ENCODE measurements at regions not wholly inside any gene's neighbourhood (a gene's known extent, or its start where the extent isn't known, plus 50 kb on each side); places are given as distances from the start of the nearest gene placed in this dataset.
"Not testable (repeated sequence)": the region's sequence is repeated elsewhere in the genome, so short reads cannot be mapped to it uniquely, and the experiment has no call there.

DNA sequence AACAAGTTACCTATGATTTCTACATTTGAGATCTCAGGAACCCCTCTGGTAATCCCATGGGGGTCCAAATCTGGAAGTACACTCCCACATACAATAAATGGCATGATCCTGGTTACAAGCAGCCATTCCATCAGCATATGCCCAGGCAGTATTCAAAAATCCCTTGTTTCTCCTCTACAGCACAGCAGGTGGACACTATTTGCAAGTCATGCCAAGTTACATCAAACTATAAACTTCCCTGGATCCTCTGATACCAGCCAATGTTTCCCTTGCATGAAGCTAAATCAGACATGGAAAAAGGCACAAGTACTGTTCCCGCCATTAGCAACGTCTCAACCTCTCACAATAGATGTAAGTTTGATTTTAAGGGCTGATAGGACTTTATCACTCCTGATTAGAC, 134.5 kb upstream of the PRSS16 start:
- no peak for DNase-seq

GRCh38 chr6:27119329-27119728, 128.2 kb upstream of the PRSS16 start:
- no peak for DNase-seq

GRCh38 chr6:27119761-27120160, 127.7 kb upstream of the PRSS16 start:
- DNase-seq = no peak

GRCh38 chr6:27121640-27122039, 125.9 kb upstream of the PRSS16 start:
- no peak for DNase-seq

- DNase-seq = no peak
Measured at GRCh38 chr6:27124252-27124657, 123.2 kb upstream of the PRSS16 start.

GRCh38 chr6:27126046-27126814, 121.3 kb upstream of the PRSS16 start:
- DNase-seq = no peak

DNA sequence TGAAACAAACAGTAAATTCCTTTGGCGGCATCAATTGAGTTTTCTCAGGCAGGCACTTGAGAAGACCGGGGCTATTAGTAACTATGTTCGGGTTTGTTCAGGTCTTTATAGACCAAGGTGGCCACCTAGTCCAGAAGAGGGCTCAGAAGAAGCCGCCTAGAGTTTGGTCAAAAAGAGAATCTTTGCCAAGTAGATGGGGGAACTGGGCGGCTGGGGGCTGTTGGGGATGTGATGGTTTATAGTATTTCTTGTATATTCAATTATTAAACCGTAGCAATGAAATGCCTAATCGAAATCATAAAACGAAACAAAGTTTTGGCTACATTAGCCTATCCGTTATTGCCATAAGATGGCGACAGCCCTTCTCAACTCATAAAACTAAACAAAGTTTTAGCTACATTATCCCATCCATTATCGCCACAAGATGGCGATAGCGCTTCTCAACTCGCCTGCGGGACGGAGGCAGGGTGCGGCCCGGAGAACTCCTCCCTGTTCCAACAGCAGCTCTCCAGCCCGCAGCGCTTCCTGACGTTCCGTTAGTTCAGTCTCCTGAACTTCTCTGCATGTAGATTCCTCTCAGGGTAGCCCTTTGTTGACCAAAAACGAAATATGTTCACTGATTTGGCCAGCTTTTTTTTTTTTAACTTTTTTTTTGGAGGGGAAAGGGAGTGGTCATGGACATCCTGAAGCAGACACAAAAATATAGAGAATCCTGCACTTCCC, 120.5 kb upstream of the PRSS16 start:
- DNase-seq = peak; percentile 93

- DNase-seq = not testable (repeated sequence)
Measured at GRCh38 chr6:27127874-27128273, 119.6 kb upstream of the PRSS16 start.

GRCh38 chr6:27128311-27129094, 119.0 kb upstream of the PRSS16 start:
- no peak for DNase-seq

DNA sequence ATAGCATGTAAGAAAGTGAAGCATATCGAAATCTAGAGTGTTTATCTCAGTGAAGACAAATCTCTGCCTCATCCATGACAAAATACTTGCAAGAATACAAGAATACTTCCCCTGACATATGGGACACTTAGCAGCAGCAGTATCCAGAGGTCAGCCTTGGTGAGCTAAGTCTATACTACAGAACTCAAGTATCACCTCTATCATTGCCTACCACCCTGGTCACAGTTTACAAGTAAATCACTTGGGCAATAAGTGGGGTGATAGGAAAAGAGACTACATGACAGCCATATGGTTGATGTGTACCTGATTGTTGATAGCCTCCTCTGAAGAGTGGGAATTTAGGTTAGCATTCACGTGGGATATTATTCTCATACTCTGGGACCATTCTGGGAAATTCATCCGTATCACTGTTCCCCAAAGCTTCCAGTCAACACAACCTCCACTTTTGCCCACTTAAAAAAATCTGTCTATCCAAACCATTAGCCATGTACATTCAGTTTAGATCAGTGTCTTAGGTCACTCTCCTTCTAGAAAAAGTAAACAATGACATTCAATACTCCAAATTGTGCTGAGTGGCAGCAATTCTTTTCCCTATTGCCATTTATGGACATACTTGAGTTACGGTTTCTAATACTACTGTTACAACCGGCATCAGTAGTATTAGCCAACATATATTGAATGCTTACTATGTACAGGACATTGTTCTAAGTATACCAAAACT, 118.2 kb upstream of the PRSS16 start:
- no peak for DNase-seq

DNA sequence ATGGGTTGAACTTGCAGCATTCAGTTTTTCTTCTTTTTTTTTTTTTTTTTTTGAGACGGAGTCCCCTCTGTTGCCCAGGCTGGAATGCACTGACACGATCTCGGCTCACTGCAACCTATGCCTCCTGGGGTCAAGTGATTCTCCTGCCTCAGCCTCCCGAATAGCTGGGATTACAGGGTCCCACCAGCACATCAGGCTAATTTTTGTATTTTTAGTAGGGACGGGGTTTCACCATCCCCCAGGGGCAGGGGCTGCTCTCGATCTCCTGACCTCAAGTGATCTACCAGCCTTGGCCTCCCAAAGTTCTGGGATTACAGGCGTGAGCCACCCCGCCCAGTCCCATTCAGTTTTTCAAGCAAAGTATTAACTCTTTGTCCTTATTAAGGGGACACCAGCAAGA, 117.6 kb upstream of the PRSS16 start:
- no peak for DNase-seq

DNA sequence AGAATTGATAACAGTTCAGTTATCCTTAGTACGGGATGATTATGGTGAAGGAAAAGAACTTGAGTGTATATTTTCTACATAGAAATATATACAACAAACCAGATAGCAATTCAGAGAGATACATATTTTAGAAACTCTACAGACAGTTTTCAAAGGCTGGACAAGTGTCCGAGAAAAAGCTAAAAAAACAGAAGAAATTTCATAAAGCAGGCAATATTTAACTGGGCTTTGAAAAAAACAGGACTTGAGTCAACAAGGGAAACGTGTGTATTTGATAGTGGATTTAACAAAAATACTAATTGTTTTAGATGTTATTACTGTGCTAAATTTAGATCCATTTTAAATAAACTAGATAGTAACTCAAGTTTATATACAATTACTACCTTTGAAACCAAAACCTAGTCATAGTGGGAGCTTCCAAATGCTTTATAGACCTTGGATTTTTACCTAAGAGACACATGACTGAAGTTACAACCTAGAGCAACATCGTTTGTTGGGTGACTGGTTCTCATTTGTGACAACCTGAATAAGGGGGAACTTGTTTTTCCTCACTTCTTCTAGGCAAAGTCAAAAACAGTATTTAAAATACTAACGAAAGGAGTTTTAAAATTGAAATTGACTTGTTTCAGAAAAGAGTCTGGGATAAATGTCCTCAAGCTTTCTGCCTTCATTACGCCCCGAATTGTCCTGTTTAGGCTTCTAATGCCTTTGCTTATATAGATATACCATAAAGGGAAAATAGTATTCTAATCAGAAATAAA, 116.7 kb upstream of the PRSS16 start:
- no peak for DNase-seq

- peak in 1 of 2 experiments; percentile 79 for DNase-seq
Measured at GRCh38 chr6:27132282-27132531, 115.3 kb upstream of the PRSS16 start.

- DNase-seq = peak; percentile 99
Measured at GRCh38 chr6:27132532-27133280, 114.8 kb upstream of the PRSS16 start.

DNA sequence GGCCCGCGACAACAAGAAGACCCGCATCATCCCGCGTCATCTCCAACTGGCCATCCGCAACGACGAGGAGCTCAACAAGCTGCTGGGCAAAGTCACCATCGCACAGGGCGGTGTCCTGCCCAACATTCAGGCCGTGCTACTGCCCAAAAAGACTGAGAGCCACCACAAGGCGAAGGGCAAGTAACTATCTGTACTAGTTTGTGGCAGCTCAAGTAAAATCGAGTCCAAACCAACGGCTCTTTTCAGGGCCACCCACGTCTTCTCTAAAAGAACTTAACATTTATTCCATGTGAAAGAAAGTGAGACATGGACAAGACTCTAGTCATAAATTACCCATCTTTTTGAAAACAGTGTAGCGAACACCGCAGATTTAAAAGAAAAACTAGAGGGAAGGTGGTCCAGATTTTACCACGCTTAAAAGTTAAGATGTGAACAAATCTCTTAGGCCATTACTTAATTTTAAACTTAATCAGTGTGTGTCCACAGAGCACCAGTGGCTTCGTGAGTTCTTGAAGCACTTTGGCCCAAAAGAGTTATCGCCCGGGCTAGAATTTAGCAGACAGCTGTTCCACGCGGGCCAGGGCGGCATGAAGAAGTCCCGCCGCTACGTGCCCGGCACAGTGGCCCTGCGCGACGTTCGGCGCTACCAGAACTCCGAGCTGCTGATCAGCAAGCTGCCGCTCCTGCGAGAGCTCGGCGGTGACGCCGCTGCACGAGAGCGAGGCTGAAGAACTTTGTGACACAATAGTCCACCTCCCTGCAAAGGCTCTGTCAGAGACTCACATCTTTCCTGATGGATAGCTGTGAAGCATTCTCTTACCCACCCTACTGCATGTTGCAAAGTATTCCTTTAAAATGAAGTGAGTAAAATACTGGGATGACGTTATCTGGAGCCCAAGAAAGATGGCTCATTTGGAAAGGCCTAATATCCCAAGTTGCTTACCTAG, 113.9 kb upstream of the PRSS16 start:
- peak; percentile 72 to 74 for DNase-seq

GRCh38 chr6:27135087-27135657, 112.3 kb upstream of the PRSS16 start:
- DNase-seq = no peak

- DNase-seq = no peak
Measured at GRCh38 chr6:27136077-27136644, 111.3 kb upstream of the PRSS16 start.

- DNase-seq = no peak
Measured at GRCh38 chr6:27136978-27137814, 110.3 kb upstream of the PRSS16 start.

DNA sequence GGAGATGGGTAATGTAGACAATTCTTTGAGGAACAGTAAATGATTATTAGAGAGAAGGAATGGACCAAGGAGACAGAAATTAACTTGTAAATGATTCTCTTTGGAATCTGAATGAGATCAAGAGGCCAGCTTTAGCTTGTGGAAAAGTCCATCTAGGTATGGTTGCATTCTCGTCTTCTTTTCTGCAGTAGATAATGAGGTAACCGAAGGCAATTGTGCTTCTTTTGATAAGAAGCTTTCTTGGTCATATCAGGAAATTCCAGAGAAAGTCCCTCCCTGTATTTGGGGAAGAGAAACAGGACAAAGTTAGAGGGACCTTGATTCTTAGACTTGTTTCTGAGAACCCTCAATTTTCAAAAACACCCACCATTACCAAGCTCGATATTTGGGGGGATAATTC, 109.1 kb upstream of the PRSS16 start:
- no peak for DNase-seq
